H1 (cell line): ENCODE measurements at regions not wholly inside any gene's neighbourhood (a gene's known extent, or its start where the extent isn't known, plus 50 kb on each side); places are given as distances from the start of the nearest gene placed in this dataset.

Source experiments
- CTCF ChIA-PET: fragments of 300-600 bp; sonication (Branson Sonifier 250); formaldehyde crosslinking; loops from one replicate; lab custom pipeline; 2021; ENCODE audit not compliant: partially characterized antibody; lab: Charles Lee
- POLR2A ChIA-PET: fragments of 300-600 bp; sonication (Branson Sonifier 250); formaldehyde crosslinking; loops from one replicate; lab custom pipeline; 2021; ENCODE audit warnings: inconsistent platforms; ENCODE audit not compliant: partially characterized antibody; lab: Charles Lee
- DNase-seq, 2 experiments: peaks; one replicate each; pipeline versions ENCODE4 v3.0.0 to v3.0.0-alpha.2; 2010 to 2022; ENCODE audit warnings: low spot score in 2 of 2, low read depth in 1 of 2, mixed read lengths in 1 of 2
- FAIRE-seq: peaks from 2 replicates; lab custom pipeline; 2011; peaks lifted over from hg19 to GRCh38; lab: Jason Lieb, UNC
- H2AFZ ChIP-seq: 2 replicates; pipeline ENCODE4 v1.8.1; 2012; ENCODE audit warnings: low read length, inconsistent platforms
- H2AK5ac ChIP-seq: 2 replicates; pipeline ENCODE4 v1.6.1; 2013; ENCODE audit warnings: low read depth, low read length
- H2BK120ac ChIP-seq: replicated peaks from 2 replicates; pipeline ENCODE3; 2013; ENCODE audit warnings: low read depth, low read length, inconsistent platforms
- H2BK12ac ChIP-seq: 2 replicates; pipeline ENCODE4 v1.6.1; 2013; ENCODE audit warnings: low read depth, low read length
- H2BK15ac ChIP-seq: 2 replicates; pipeline ENCODE4 v1.6.1; 2013; ENCODE audit warnings: low read length
- H2BK20ac ChIP-seq: 2 replicates; pipeline ENCODE4 v1.6.1; 2013; ENCODE audit warnings: low read length
- H2BK5ac ChIP-seq: 2 replicates; pipeline ENCODE4 v1.6.1; 2013; ENCODE audit warnings: low read depth, low read length
- H3K14ac ChIP-seq: 2 replicates; pipeline ENCODE4 v1.6.1; 2013; ENCODE audit warnings: inconsistent platforms; ENCODE audit not compliant: insufficient read length
- H3K18ac ChIP-seq: 2 replicates; pipeline ENCODE4 v1.6.1; 2013; ENCODE audit warnings: low read length; ENCODE audit errors: extremely low read depth
- H3K23ac ChIP-seq: 2 replicates; pipeline ENCODE4 v1.6.1; 2013; ENCODE audit warnings: inconsistent platforms; ENCODE audit not compliant: insufficient read length
- H3K23me2 ChIP-seq: 2 replicates; pipeline ENCODE4 v1.6.1; 2013; ENCODE audit warnings: low read depth, low read length
- H3K27ac ChIP-seq: 2 replicates; pipeline ENCODE4 v1.6.1; 2011; ENCODE audit warnings: low read depth, low read length, inconsistent platforms
- H3K27me3 ChIP-seq, 4 experiments: replicated peaks in 1 of 4; 1 replicate in 1 of 4; 2 replicates in 3 of 4; pipeline versions ENCODE4 v1.6.1 to v1.8.1; 2011 to 2013; ENCODE audit warnings: low read length in 3 of 4, mild to moderate bottlenecking in 3 of 4, inconsistent platforms in 2 of 4, mixed read lengths in 2 of 4, moderate library complexity in 1 of 4; ENCODE audit not compliant: control insufficient read depth in 3 of 4, insufficient read depth in 3 of 4; ENCODE audit errors: extremely low read depth in 1 of 4
- H3K36me3 ChIP-seq, 4 experiments: 2 replicates each; pipeline versions ENCODE4 v1.6.1 to v1.8.1; 2011 to 2013; ENCODE audit warnings: mild to moderate bottlenecking in 4 of 4, low read length in 3 of 4, moderate library complexity in 2 of 4, control low read depth in 1 of 4, inconsistent platforms in 1 of 4; ENCODE audit not compliant: insufficient read depth in 4 of 4, control insufficient read depth in 2 of 4
- H3K4ac ChIP-seq: replicated peaks from 2 replicates; pipeline ENCODE3; 2013; ENCODE audit warnings: low read length, low read depth, mixed read lengths, inconsistent platforms; ENCODE audit not compliant: insufficient read length
- H3K4me1 ChIP-seq, 4 experiments: replicated peaks in 1 of 4; 1 replicate in 1 of 4; 2 replicates in 3 of 4; pipeline versions ENCODE4 v1.6.1 to v1.8.1; 2011 to 2013; ENCODE audit warnings: low read length in 3 of 4, inconsistent platforms in 2 of 4, mixed read lengths in 1 of 4; ENCODE audit not compliant: insufficient read depth in 4 of 4, control insufficient read depth in 3 of 4
- H3K4me2 ChIP-seq, 2 experiments: 2 replicates each; pipeline versions ENCODE4 v1.6.1 to v1.8.1; 2011 to 2013; ENCODE audit warnings: low read depth in 2 of 2, low read length in 2 of 2, control low read depth in 1 of 2, inconsistent platforms in 1 of 2, mild to moderate bottlenecking in 1 of 2; ENCODE audit not compliant: insufficient read depth in 1 of 2
- H3K4me3 ChIP-seq, 4 experiments: fragments of 200-600, 300-600 bp in 1 of 4; sonication (generic), shearing (Covaris generic), sonication (Bioruptor Twin) in 1 of 4; 2 replicates each; pipeline versions ENCODE4 v1.5.1 to v1.8.1; 2011 to 2016; ENCODE audit warnings: low read length in 4 of 4, low read depth in 3 of 4, control low read depth in 2 of 4, inconsistent platforms in 2 of 4, mild to moderate bottlenecking in 2 of 4, mixed read lengths in 1 of 4, moderate library complexity in 1 of 4; ENCODE audit not compliant: insufficient read depth in 2 of 4; ENCODE audit errors: extremely low read depth in 1 of 4
- H3K56ac ChIP-seq: replicated peaks from 2 replicates; pipeline ENCODE3; 2013; ENCODE audit warnings: low read depth, mild to moderate bottlenecking, mixed read lengths, low read length, inconsistent platforms; ENCODE audit not compliant: insufficient read length
- H3K79me1 ChIP-seq: 2 replicates; pipeline ENCODE4 v1.6.1; 2013; ENCODE audit warnings: low read depth, low read length, control low read depth
- H3K79me2 ChIP-seq, 2 experiments: 2 replicates each; pipeline versions ENCODE4 v1.6.1 to v1.8.1; 2012 to 2013; ENCODE audit warnings: low read length in 2 of 2, mild to moderate bottlenecking in 2 of 2, inconsistent platforms in 1 of 2; ENCODE audit not compliant: insufficient read depth in 2 of 2, control insufficient read depth in 1 of 2
- H3K9ac ChIP-seq, 4 experiments: replicated peaks in 1 of 4; 1 replicate in 1 of 4; 2 replicates in 3 of 4; pipeline versions ENCODE4 v1.6.1 to v1.8.1; 2011 to 2013; ENCODE audit warnings: low read depth in 3 of 4, low read length in 3 of 4, control low read depth in 2 of 4, mild to moderate bottlenecking in 2 of 4, moderate library complexity in 2 of 4, inconsistent platforms in 1 of 4; ENCODE audit errors: extremely low read depth in 1 of 4
- H3K9me3 ChIP-seq, 2 experiments: 2 replicates each; pipeline versions ENCODE4 v1.6.1 to v1.8.1; 2012 to 2013; ENCODE audit warnings: mild to moderate bottlenecking in 2 of 2, moderate library complexity in 2 of 2, control low read depth in 1 of 2, inconsistent platforms in 1 of 2, low read depth in 1 of 2, low read length in 1 of 2, mixed read lengths in 1 of 2; ENCODE audit not compliant: insufficient read depth in 2 of 2
- H4K20me1 ChIP-seq, 2 experiments: replicated peaks in 1 of 2; 2 replicates each; pipeline versions ENCODE3 to v1.8.1; 2011 to 2013; ENCODE audit warnings: inconsistent platforms in 2 of 2, low read length in 2 of 2, mild to moderate bottlenecking in 1 of 2; ENCODE audit not compliant: insufficient read depth in 2 of 2, control insufficient read depth in 1 of 2
- H4K5ac ChIP-seq: 2 replicates; pipeline ENCODE4 v1.6.1; 2013; ENCODE audit warnings: low read length, low read depth, mixed read lengths, inconsistent platforms; ENCODE audit not compliant: insufficient read length
- H4K8ac ChIP-seq: 2 replicates; pipeline ENCODE4 v1.8.0; 2013; ENCODE audit warnings: mild to moderate bottlenecking, moderate library complexity, low read length, inconsistent platforms; ENCODE audit not compliant: insufficient read depth; ENCODE audit errors: extremely low read depth
- H4K91ac ChIP-seq: replicated peaks from 2 replicates; pipeline ENCODE3; 2013; ENCODE audit warnings: low read length, mixed read lengths, inconsistent platforms; ENCODE audit not compliant: insufficient read length
- ASH2L ChIP-seq: fragments of 200-600, 300-600 bp; sonication (generic); IDR thresholded peaks from one replicate; pipeline ENCODE4 v1.7.1; 2017; ENCODE audit warnings: low read length
- ATF2 ChIP-seq: IDR thresholded peaks from 2 replicates; pipeline ENCODE4 v1.6.1; 2012; ENCODE audit warnings: low read length, inconsistent platforms
- BACH1 ChIP-seq: IDR thresholded peaks from 2 replicates; pipeline ENCODE4 v1.6.1; 2012; ENCODE audit warnings: low read length, improper control_type of control experiment
- CBX8 ChIP-seq: fragments of 300-800, 300-1000 bp; sonication (generic); IDR thresholded peaks from 2 replicates; pipeline ENCODE4 v1.7.1; 2016; ENCODE audit warnings: low read depth, low read length, borderline replicate concordance
- EGR1 ChIP-seq: IDR thresholded peaks from 2 replicates; pipeline ENCODE4 v1.6.1; 2011; ENCODE audit warnings: low read depth, low read length, borderline replicate concordance
- NANOG ChIP-seq: IDR thresholded peaks from 2 replicates; pipeline ENCODE4 v1.6.1; 2011; ENCODE audit warnings: low read length, low read depth, mild to moderate bottlenecking, inconsistent platforms; ENCODE audit not compliant: insufficient read depth, poor library complexity, severe bottlenecking
- PHF8 ChIP-seq: fragments of 200-600 bp; sonication (generic); conservative IDR thresholded peaks from 2 replicates; pipeline ENCODE4 v1.7.1; 2012; ENCODE audit warnings: low read depth, mild to moderate bottlenecking, inconsistent platforms, low read length, moderate library complexity
- POU5F1 ChIP-seq: IDR thresholded peaks from 2 replicates; pipeline ENCODE4 v1.6.1; 2011; ENCODE audit warnings: low read depth, mild to moderate bottlenecking, low read length, moderate library complexity
- RNF2 ChIP-seq: fragments of 200-900, 300-1000 bp; sonication (generic); IDR thresholded peaks from 2 replicates; pipeline ENCODE4 v1.7.1; 2016; ENCODE audit warnings: borderline replicate concordance, low read depth, mild to moderate bottlenecking, antibody characterized with exemption, low read length; ENCODE audit not compliant: poor library complexity, severe bottlenecking; ENCODE audit errors: missing control alignments
- RXRA ChIP-seq: IDR thresholded peaks from 2 replicates; pipeline ENCODE4 v1.6.1; 2011; ENCODE audit warnings: low read depth, mild to moderate bottlenecking, low read length, moderate library complexity; ENCODE audit not compliant: insufficient read depth
- TCF12 ChIP-seq: IDR thresholded peaks from 2 replicates; pipeline ENCODE4 v1.6.1; 2011; ENCODE audit warnings: low read depth, mild to moderate bottlenecking, low read length
- WGBS, 2 experiments: shearing (Covaris generic) in 1 of 2; methylation state at CpG; one replicate each; pipeline versions ENCODE4 v1.1.6 to v1.1.7; 2013 to 2015; ENCODE audit warnings: low lambda C conversion rate in 2 of 2, mixed read lengths in 2 of 2, inconsistent platforms in 1 of 2, low coverage in 1 of 2, missing lambda C conversion rate in 1 of 2; ENCODE audit not compliant: insufficient replicate concordance in 2 of 2, insufficient coverage in 1 of 2, insufficient read length in 1 of 2; ENCODE audit errors: extremely low coverage in 1 of 2, missing lambda C conversion rate in 1 of 2; 5-methylcytosine and 5-hydroxymethylcytosine counted together
- TF ChIP-seq, protein P1 (sequence below): IDR thresholded peaks from 2 replicates; pipeline ENCODE4 v1.6.1; 2012; ENCODE audit warnings: inconsistent platforms

DNA sequence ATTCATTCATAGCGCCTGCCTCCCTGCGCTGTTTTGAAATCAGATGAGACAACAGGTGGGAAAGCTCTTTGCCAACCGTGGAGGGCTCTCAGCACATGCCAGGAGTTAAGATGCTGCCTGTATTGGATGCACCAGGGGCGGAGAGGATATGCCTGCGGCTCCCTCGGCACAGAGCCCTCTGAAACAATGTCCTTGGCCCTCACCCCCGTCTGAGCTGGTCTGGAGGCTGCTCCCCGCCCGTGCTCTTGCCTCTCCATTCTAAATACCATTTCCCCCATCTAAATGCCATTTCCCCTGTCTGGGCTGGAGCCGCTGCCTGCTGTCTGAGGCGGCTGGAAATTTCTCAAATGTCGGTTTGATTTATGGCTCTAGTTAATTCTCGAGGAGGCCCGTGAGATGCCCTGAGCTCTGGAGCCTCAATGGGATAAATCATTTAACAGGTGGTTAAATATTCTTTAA is 50.8 kb upstream of the MLN start:
- H3K79me2 ChIP-seq = no peaks in the 10 kb centered on the region
- H3K4me2 ChIP-seq = no peak overlapping the region
- ChIA-PET CTCF (interaction anchor here (0.5 to 11.6 kb wide), 16 partner anchors 9 to 300 kb away, joined by 3 to 87 read pairs (median 4); no protein-coding TSS in a partner anchor), POLR2A (no interaction called here)
- no peaks in the 10 kb centered on the region for H3K9me3 ChIP-seq
- H2BK5ac ChIP-seq = no peak overlapping the region
- WGBS, 2 experiments = 77% methylated on average over 13 of the region's 14 CpGs; no CpG with 5 or more reads in 1 of the 2 experiments
- FAIRE-seq (no peak), DNase-seq (no peak)
- no peak overlapping the region for H2AK5ac ChIP-seq
- H2AFZ ChIP-seq = no peak overlapping the region
- H3K14ac ChIP-seq = no peak overlapping the region
- no peaks in the 10 kb centered on the region for H3K36me3 ChIP-seq
- no peak overlapping the region for H3K9ac ChIP-seq
- no peak overlapping the region for H3K4me3 ChIP-seq
- no peak overlapping the region for H3K4ac ChIP-seq
- no peak overlapping the region for H4K91ac ChIP-seq
- peaks cover 0 to 5% (median 2%) of the 10 kb centered on the region in 4 experiments; a peak in 5 of 7 replicates for H3K4me1 ChIP-seq
- no peaks in the 10 kb centered on the region for H3K27me3 ChIP-seq
- H2BK12ac ChIP-seq = no peak overlapping the region; the same call in 1 of the 2 replicates
- H3K23me2 ChIP-seq = no peaks in the 10 kb centered on the region
- no peak overlapping the region for H3K23ac ChIP-seq
- H2BK20ac ChIP-seq = no peak overlapping the region
- H2BK120ac ChIP-seq = no peak overlapping the region
- H3K27ac ChIP-seq = no peak overlapping the region
- H4K5ac ChIP-seq = no peak overlapping the region
- no peaks in the 10 kb centered on the region for H3K79me1 ChIP-seq
- H3K56ac ChIP-seq = no peak overlapping the region
- no peak overlapping the region for H3K18ac ChIP-seq
- H4K8ac ChIP-seq = no peak overlapping the region
- H4K20me1 ChIP-seq = no peaks in the 10 kb centered on the region
- no peak overlapping the region for H2BK15ac ChIP-seq
- TF ChIP-seq, protein P1, sequence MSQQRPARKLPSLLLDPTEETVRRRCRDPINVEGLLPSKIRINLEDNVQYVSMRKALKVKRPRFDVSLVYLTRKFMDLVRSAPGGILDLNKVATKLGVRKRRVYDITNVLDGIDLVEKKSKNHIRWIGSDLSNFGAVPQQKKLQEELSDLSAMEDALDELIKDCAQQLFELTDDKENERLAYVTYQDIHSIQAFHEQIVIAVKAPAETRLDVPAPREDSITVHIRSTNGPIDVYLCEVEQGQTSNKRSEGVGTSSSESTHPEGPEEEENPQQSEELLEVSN = no peak
- TF ChIP-seq POU5F1 = no peak
- TF ChIP-seq ASH2L = no peak
- TF ChIP-seq TCF12 = no peak
- TF ChIP-seq NANOG = no peak
- TF ChIP-seq ATF2 = no peak
- TF ChIP-seq CBX8 = no peak
- TF ChIP-seq PHF8 = no peak
- TF ChIP-seq BACH1 = no peak
- TF ChIP-seq EGR1 = no peak
- TF ChIP-seq RNF2 = no peak
- no peak for TF ChIP-seq RXRA
